ENCODE measurements at regions not wholly inside any gene's neighbourhood (a gene's known extent, or its start where the extent isn't known, plus 50 kb on each side); places are given as distances from the start of the nearest gene placed in this dataset.

DNA sequence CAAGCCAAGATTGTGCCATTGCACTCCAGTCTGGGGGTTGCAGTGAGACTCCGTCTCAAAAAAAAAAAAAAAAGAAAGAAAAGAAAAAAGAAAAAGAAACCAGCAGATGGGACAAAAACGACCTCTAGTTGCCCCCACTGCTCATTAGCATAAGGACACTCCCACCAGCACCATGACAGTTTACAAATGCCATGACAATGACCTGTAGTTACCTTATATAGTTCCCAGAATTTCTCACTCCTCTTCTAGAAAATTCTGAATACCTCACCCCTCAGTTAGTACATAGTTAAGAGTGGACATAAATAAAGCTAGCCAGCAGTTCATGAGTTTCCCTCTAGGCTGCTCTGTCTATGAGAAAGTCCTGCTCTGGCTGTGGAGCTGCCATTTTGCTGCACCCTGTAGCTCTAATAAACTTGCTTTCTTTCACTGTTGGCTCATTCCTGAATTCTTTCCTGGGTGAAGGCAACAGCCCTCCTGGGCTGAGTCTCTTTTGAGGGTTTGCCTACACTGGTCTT lies 276.8 kb upstream of the AKR1E2 start:
- TF ChIP-seq, protein P1, sequence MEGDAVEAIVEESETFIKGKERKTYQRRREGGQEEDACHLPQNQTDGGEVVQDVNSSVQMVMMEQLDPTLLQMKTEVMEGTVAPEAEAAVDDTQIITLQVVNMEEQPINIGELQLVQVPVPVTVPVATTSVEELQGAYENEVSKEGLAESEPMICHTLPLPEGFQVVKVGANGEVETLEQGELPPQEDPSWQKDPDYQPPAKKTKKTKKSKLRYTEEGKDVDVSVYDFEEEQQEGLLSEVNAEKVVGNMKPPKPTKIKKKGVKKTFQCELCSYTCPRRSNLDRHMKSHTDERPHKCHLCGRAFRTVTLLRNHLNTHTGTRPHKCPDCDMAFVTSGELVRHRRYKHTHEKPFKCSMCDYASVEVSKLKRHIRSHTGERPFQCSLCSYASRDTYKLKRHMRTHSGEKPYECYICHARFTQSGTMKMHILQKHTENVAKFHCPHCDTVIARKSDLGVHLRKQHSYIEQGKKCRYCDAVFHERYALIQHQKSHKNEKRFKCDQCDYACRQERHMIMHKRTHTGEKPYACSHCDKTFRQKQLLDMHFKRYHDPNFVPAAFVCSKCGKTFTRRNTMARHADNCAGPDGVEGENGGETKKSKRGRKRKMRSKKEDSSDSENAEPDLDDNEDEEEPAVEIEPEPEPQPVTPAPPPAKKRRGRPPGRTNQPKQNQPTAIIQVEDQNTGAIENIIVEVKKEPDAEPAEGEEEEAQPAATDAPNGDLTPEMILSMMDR (IDR thresholded peaks at IDR 0.05; ENCODE audit: borderline replicate concordance), result no peak
- Histone ChIP-seq H3K36me3 (no peaks in the 10 kb centered on the region), H3K4me1 (no peaks in the 10 kb centered on the region), H3K9me3 (replicated peaks) (no peaks in the 10 kb centered on the region), H3K27ac (replicated peaks) (no peak overlapping the region), H3K4me3 (no peak overlapping the region), H3K27me3 (ENCODE audit: low read depth) (no peaks in the 10 kb centered on the region)
- no peak for DNase-seq
- intact Hi-C loops (cut with micrococcal nuclease), result no loop called here

DNA sequence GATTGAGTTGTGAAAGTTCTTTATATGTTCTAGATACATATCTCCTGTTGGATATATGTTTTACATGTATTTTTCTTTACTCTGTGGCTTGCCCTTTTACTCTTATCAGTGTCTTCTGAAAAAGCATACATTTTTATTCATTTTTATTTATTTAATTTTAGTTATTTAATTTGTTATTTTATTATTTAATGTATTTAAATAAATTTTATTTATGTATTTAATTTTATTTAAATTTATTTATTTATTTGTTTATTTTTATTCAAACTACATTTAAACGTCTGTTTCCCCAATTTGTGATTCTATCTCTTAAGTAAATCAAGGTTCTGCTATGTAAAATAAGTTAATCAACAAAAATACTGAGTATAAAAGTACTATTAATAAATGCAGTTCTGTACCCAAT lies 279.1 kb upstream of the AKR1E2 start:
- Histone ChIP-seq H3K27me3 (ENCODE audit: low read depth) (no peaks in the 10 kb centered on the region), H3K9me3 (replicated peaks) (no peaks in the 10 kb centered on the region), H3K27ac (replicated peaks) (no peak overlapping the region), H3K4me3 (no peak overlapping the region), H3K36me3 (no peaks in the 10 kb centered on the region), H3K4me1 (no peaks in the 10 kb centered on the region)
- intact Hi-C loops (cut with micrococcal nuclease), result no loop called here
- no peak for DNase-seq
- TF ChIP-seq, protein P1 (IDR thresholded peaks at IDR 0.05; ENCODE audit: borderline replicate concordance), result no peak

DNA sequence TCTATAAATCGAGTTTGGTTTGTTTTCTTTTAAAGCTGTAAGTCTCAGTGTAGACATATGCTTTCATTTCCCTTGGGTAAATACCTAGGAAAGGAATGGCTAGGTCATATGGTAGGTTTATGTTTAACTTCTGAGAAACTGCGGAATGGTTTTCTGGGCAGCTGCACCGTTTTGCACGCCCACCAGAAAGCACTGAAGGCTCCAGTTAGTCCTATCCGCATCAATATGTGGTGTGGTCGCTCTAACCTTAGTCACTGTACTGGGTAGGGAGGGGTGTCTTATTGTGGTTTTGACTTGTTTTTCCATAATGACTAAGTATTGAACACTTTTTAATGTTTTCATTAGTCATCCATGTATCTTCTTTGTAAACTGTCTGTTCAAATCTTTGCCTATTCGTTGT lies 279.5 kb upstream of the AKR1E2 start:
- TF ChIP-seq, protein P1 (IDR thresholded peaks at IDR 0.05; ENCODE audit: borderline replicate concordance), result no peak
- H3K4me3 ChIP-seq, result no peak overlapping the region
- no peak for DNase-seq
- H3K27me3 ChIP-seq (ENCODE audit: low read depth), result no peaks in the 10 kb centered on the region
- peaks cover 2% of the 10 kb centered on the region for H3K9me3 ChIP-seq (replicated peaks)
- intact Hi-C loops (cut with micrococcal nuclease), result no loop called here
- H3K27ac ChIP-seq (replicated peaks), result no peak overlapping the region
- no peaks in the 10 kb centered on the region for H3K36me3 ChIP-seq
- no peaks in the 10 kb centered on the region for H3K4me1 ChIP-seq

DNA sequence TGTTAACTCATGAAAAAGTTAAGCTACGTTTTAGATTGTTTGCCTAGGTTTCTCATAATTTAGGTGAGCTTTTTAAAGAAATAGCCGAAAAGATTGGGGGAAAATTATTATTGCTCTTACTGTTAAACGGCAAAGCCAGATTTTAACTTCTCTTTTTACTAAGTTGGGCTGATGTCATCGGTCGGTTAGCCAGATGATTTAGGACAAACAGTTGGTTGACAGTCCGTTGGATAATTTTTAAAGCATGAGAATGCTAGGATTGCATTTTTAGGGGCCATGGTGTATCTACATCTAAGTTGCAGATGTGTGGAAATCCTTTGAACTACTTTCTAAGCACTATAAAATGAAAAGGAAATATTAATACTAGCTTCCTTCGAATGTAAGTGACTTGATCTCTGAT lies 280.9 kb upstream of the AKR1E2 start:
- Histone ChIP-seq H3K27ac (replicated peaks) (no peak overlapping the region), H3K36me3 (no peaks in the 10 kb centered on the region)
- intact Hi-C loops (cut with micrococcal nuclease), result no loop called here

DNA sequence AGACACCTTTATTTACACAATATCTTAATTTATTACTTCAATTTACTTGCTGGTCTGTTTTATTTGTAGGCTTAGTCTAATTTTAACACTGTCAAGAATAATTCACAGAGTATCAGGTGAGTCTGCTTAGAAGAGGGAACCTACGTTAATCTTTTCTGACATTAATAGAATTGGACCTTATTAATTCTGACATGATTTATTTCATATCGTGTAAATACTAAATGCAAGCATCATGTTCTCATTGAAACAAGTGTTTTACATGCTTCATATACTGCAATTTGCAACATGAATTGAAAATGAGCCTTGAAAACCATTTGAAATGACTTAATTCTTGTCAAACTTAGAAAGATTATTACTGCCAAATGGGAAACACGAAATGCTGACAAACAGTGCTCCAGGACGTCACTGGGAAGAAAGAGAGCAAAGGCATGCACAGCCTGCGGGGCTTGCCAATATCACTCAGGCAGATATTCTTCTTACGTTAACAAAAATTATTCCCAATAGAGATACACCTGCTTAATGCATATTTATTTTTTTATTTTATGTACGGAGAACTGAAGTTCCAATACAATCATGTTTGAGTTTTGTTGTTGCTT lies 282.0 kb upstream of the AKR1E2 start:
- TF ChIP-seq, protein P1 (IDR thresholded peaks at IDR 0.05; ENCODE audit: borderline replicate concordance), result no peak
- H3K27me3 ChIP-seq (ENCODE audit: low read depth), result no peaks in the 10 kb centered on the region
- no peaks in the 10 kb centered on the region for H3K36me3 ChIP-seq
- H3K4me1 ChIP-seq, result no peaks in the 10 kb centered on the region
- H3K27ac ChIP-seq (replicated peaks), result no peak overlapping the region
- peaks cover 27% of the 10 kb centered on the region for H3K9me3 ChIP-seq (replicated peaks)
- no peak overlapping the region for H3K4me3 ChIP-seq
- no peak for DNase-seq
- intact Hi-C loops (cut with micrococcal nuclease), result no loop called here

More for the DNA sequence above, 280.9 kb upstream of the AKR1E2 start:
- TF ChIP-seq, protein P1 (IDR thresholded peaks at IDR 0.05; ENCODE audit: borderline replicate concordance), result no peak
- no peak for DNase-seq
- Histone ChIP-seq H3K4me3 (no peak overlapping the region), H3K4me1 (no peaks in the 10 kb centered on the region), H3K27me3 (ENCODE audit: low read depth) (no peaks in the 10 kb centered on the region), H3K9me3 (replicated peaks) (peaks cover 16% of the 10 kb centered on the region)

All from left ventricle myocardium inferior (tissue), 1 donor.